ENCODE measurements at regions not wholly inside any gene's neighbourhood (a gene's known extent, or its start where the extent isn't known, plus 50 kb on each side); places are given as distances from the start of the nearest gene placed in this dataset.

DNA sequence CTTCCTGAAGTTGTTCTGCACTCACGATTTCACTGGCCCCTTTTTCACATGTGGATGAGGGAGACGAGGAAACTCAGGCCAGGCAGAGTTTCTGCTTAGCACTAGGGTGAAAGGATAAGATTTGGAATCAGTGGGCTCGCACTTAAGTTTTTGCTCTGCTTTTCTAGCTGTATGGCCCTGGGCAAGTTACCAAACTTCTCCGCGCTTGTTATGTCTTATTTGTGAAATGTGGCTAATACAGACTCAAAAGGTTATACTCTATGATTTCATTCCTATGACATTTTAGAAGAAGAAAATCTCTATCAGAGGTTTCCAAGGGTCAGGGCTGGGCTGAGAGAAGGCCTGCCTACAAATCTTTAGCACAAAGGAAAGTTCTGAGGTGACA lies 191.9 kb upstream of the LRIG1 start:
- DNase-seq (ENCODE audit: low read depth), result no peak

- DNase-seq (ENCODE audit: low read depth), result no peak
Observed at GRCh38 chr3:66693461-66694031, 192.7 kb upstream of the LRIG1 start.

DNA sequence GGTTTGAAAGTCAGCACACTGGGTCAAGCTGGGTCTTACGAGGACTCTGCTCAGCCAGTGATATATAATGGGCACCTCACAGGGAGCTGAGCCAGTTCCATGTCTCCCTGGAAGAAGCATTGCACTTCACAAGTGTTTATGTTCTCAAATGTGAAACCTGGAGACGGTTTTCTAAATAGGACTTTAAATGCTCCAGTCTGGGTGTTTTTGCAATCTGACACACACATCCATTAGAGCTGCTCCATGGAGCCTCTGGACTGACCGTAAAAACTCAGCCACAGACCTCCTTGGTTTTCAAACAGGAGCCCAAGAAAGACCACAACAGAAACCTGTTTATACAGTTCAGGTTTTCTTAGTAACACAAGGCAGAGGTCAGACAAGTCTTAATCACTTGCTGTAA lies 201.3 kb upstream of the LRIG1 start:
- DNase-seq (ENCODE audit: low read depth), result no peak

GRCh38 chr3:66703501-66703900 lies 202.7 kb upstream of the LRIG1 start:
- no peak for DNase-seq (ENCODE audit: low read depth)

- no peak for DNase-seq (ENCODE audit: low read depth)
Observed at GRCh38 chr3:66705076-66705475, 204.3 kb upstream of the LRIG1 start.

DNA sequence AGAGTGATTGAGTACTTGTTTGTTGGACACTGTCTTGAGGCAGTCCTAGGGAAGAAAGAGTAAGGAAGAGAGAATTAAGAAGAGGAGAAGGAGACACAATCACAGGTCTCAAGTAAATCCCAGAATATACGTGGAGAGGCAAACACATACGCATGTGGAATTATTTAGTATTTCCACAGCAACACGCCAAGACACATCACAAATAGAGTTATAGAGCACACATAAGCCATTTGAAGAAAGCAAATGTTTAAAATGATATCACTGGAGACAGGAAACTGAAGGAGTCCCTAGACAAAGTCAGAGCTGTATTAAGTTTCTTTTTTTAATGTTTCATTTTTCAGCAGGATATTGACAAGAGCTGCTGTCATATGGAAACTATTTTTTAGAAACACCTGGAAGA lies 206.1 kb upstream of the LRIG1 start:
- no peak for DNase-seq (ENCODE audit: low read depth)

- DNase-seq (ENCODE audit: low read depth), result no peak
Observed at GRCh38 chr3:66709532-66709931, 208.7 kb upstream of the LRIG1 start.

DNA sequence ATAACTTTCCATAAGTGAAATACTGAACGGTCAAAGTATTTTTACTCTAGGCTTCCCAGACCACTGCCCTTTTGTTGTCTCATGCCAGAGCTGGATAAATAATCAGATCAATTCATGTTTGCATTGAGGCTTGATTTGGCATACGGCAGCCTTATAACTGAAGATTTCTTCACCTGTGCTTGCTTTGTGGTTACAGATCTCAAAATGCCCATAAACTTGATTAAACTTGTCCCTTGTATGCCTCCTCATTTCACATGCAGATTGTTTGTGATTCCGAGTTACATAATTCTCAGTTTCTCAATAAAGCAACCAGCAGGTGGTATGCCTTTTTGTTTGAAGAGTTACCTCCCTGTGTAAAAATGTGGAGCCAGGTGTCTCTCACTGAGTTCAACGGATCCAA lies 211.4 kb upstream of the LRIG1 start:
- no peak for DNase-seq (ENCODE audit: low read depth)

GRCh38 chr3:66713921-66714320 lies 213.1 kb upstream of the LRIG1 start:
- DNase-seq (ENCODE audit: low read depth), result no peak

DNA sequence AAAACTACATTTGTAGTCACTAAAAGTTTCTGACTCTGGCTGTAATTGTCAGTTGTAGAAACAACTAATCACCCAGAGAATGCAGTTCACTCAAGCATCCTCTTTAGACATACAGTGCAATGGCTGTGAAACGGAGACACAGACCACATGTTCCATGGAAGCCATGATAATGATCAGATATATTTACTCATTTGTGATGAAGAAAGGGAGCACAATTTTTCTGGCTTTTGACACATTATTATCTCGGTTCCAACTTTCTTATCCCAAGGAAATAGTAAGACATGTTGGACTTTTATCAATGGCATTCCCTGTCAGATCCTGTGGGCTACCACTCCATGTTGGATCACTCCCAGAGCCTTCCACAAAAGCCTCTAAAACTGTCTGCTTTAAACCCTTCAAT lies 215.0 kb upstream of the LRIG1 start:
- DNase-seq (ENCODE audit: low read depth), result no peak

GRCh38 chr3:66717806-66718205 lies 217.0 kb upstream of the LRIG1 start:
- no peak for DNase-seq (ENCODE audit: low read depth)

- no peak for DNase-seq (ENCODE audit: low read depth)
Observed at GRCh38 chr3:66719796-66720356, 219.1 kb upstream of the LRIG1 start.

DNA sequence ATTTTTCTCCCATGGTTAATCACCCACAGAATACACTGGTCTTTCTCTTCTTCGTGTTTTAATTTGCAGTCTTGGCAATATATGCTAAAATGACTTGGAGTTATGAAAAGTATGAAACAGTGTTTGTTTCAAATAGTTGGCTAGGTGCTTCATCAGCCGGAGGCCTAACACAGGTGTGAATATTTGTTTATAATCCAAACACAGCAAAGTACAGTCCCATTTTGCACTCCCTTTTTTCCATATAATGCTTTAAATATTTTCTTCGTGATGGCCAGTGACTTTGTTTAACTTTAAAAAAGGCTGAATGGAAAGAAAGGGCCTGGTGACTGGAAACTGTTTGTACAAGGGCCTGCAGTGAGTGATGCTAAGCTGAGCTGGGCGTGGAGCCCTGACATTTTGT lies 219.7 kb upstream of the LRIG1 start:
- DNase-seq (ENCODE audit: low read depth), result no peak

- DNase-seq (ENCODE audit: low read depth), result peak; percentile 39
Observed at GRCh38 chr3:66722675-66723074, 221.9 kb upstream of the LRIG1 start.

DNA sequence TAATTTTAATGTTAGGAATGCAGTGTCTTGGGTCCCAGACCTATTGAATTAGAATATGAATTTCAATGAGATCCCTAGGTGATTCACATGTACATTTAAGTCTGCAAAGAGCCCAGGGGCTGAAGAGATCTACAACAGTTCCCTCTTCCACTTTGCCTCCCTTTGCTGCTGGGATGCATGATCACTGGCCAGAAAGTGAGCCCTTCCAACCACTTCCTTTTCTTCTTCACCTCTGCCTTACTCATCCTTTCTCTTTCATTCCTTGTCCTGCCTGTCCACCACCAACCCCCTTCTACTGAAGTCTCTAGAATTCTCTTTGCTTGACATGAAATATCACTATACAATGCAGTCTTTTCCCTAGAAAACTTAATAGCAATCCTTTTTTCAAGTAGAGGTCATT lies 222.4 kb upstream of the LRIG1 start:
- DNase-seq (ENCODE audit: low read depth), result no peak

- no peak for DNase-seq (ENCODE audit: low read depth)
Observed at GRCh38 chr3:66729687-66730393, 229.0 kb upstream of the LRIG1 start.

DNA sequence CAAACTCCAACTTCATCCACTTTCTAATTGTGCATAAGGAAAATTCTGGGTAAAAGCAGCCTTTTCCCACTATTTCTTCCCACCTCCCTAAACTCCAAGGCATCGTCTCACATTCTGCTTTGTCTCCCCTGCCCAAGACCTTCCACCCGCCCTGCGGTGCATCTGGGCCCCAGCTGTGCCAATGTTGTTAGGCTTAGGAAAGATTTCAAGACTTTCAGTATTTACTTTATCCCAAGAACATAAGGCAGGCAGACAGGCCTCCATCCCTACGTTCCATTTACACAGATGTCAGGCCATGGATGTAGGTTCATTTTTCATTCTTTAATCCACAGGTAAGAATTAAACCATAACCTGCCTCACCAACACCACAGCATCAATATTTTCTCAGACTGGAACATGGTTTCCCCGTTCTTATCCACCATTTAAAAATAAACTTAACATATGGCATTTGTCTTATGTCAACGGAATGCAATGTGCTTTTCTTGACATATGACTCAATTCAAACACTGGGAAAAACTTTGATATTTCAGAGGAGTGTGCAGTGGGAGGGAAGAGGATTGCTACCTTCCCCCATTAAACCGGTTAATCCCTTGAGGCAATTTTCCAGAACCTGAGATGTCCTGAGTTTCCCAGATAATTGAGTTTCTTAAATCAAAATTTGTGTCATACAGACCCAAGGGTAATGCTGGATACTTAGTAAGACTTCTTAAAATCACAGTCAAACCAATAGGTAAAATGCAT lies 238.0 kb upstream of the LRIG1 start:
- DNase-seq (ENCODE audit: low read depth), result no peak

DNA sequence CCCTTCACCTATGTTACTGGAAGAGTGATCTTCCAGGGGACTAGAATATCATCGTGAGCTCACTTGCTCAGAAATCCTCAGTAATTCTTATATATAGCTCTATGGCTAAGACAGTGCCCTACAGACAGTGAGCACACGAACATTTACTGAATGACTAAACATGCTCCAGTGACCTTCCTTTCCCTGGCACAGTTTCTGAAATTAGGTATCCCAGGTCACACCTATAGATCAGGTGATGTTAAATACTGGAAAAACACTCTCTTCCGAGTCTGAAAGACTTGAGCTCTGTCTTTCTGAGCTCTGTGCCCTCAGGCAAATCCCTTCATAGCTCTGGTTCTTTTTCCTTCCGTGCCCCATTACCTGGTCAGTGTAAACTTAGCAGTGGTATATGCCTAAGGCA lies 239.4 kb upstream of the LRIG1 start:
- DNase-seq (ENCODE audit: low read depth), result no peak

GRCh38 chr3:66744521-66744920 lies 243.7 kb upstream of the LRIG1 start:
- no peak for DNase-seq (ENCODE audit: low read depth)

- no peak for DNase-seq (ENCODE audit: low read depth)
Observed at GRCh38 chr3:66744986-66745385, 244.2 kb upstream of the LRIG1 start.

- no peak for DNase-seq (ENCODE audit: low read depth)
Observed at GRCh38 chr3:66747261-66747660, 246.4 kb upstream of the LRIG1 start.

GRCh38 chr3:66747696-66748095 lies 246.9 kb upstream of the LRIG1 start:
- DNase-seq (ENCODE audit: low read depth), result no peak

- DNase-seq (ENCODE audit: low read depth), result no peak
Observed at GRCh38 chr3:66748175-66748876, 247.5 kb upstream of the LRIG1 start.
